Embryonic facial prominence (tissue), 1 donor: ENCODE measurements at regions not wholly inside any gene's neighbourhood (a gene's known extent, or its start where the extent isn't known, plus 50 kb on each side); places are given as distances from the start of the nearest gene placed in this dataset.

Experiments
- DNase-seq: peaks from one replicate; pipeline ENCODE4 v3.0.0-alpha.2; 2016; ENCODE audit errors: extremely low spot score

- DNase-seq: no peak
Observed at GRCh38 chr10:128793726-128794655, 667.8 kb upstream of the MKI67 start.

GRCh38 chr10:128796396-128796912 lies 670.2 kb upstream of the MKI67 start:
- DNase-seq: no peak

- DNase-seq: no peak
Observed at GRCh38 chr10:128802062-128802461, 665.0 kb upstream of the MGMT start.

- DNase-seq: no peak
Observed at GRCh38 chr10:128803790-128804189, 663.3 kb upstream of the MGMT start.

GRCh38 chr10:128804411-128804810 lies 662.6 kb upstream of the MGMT start:
- no peak for DNase-seq

GRCh38 chr10:128808921-128809440 lies 658.1 kb upstream of the MGMT start:
- no peak for DNase-seq

- no peak for DNase-seq
Observed at GRCh38 chr10:128811511-128811910, 655.5 kb upstream of the MGMT start.

- DNase-seq: no peak
Observed at GRCh38 chr10:128812000-128812399, 655.0 kb upstream of the MGMT start.

- DNase-seq: no peak
Observed at GRCh38 chr10:128813574-128813973, 653.5 kb upstream of the MGMT start.

GRCh38 chr10:128814024-128814423 lies 653.0 kb upstream of the MGMT start:
- DNase-seq: no peak

- DNase-seq: no peak
Observed at GRCh38 chr10:128814782-128815181, 652.3 kb upstream of the MGMT start.

- DNase-seq: no peak
Observed at GRCh38 chr10:128816726-128817125, 650.3 kb upstream of the MGMT start.

GRCh38 chr10:128817636-128818035 lies 649.4 kb upstream of the MGMT start:
- DNase-seq: no peak

- DNase-seq: no peak
Observed at GRCh38 chr10:128820663-128821062, 646.4 kb upstream of the MGMT start.

GRCh38 chr10:128823201-128823600 lies 643.8 kb upstream of the MGMT start:
- DNase-seq: no peak

- DNase-seq: no peak
Observed at GRCh38 chr10:128825626-128826025, 641.4 kb upstream of the MGMT start.

GRCh38 chr10:128833671-128834070 lies 633.4 kb upstream of the MGMT start:
- no peak for DNase-seq

GRCh38 chr10:128835361-128835760 lies 631.7 kb upstream of the MGMT start:
- no peak for DNase-seq

GRCh38 chr10:128837478-128837877 lies 629.6 kb upstream of the MGMT start:
- no peak for DNase-seq

GRCh38 chr10:128839134-128839533 lies 627.9 kb upstream of the MGMT start:
- DNase-seq: no peak

GRCh38 chr10:128839701-128840100 lies 627.3 kb upstream of the MGMT start:
- DNase-seq: no peak

GRCh38 chr10:128843972-128844371 lies 623.1 kb upstream of the MGMT start:
- no peak for DNase-seq

GRCh38 chr10:128846927-128847326 lies 620.1 kb upstream of the MGMT start:
- DNase-seq: no peak
